HFFc6 (cell line): ENCODE measurements at regions not wholly inside any gene's neighbourhood (a gene's known extent, or its start where the extent isn't known, plus 50 kb on each side); places are given as distances from the start of the nearest gene placed in this dataset.

Source experiments
- DNase-seq: peaks from one replicate; pipeline ENCODE4 v3.0.0-alpha.2; 2018
- H3K27ac Mint-ChIP-seq: 2 replicates; pipeline ENCODE4 v1.8.0; 2020; ENCODE audit warnings: mild to moderate bottlenecking, mixed read lengths
- H3K27me3 Mint-ChIP-seq: 2 replicates; pipeline ENCODE4 v1.8.0; 2021; ENCODE audit warnings: mild to moderate bottlenecking, moderate library complexity, mixed read lengths; ENCODE audit not compliant: insufficient read depth
- H3K36me3 Mint-ChIP-seq: 2 replicates; pipeline ENCODE4 v1.8.0; 2021; ENCODE audit warnings: low read depth, mixed read lengths
- H3K4me1 Mint-ChIP-seq: 2 replicates; pipeline ENCODE4 v1.8.0; 2020; ENCODE audit warnings: low read depth, mixed read lengths
- H3K4me3 Mint-ChIP-seq: 2 replicates; pipeline ENCODE4 v1.8.0; 2020; ENCODE audit warnings: mild to moderate bottlenecking, moderate library complexity, mixed read lengths
- H3K9me3 Mint-ChIP-seq: 2 replicates; pipeline ENCODE4 v1.8.0; 2020; ENCODE audit warnings: mild to moderate bottlenecking, mixed read lengths
- CTCF ChIP-seq: fragments of 200-600 bp; sonication (generic); IDR thresholded peaks from 2 replicates; pipeline ENCODE4 v1.5.0; 2021; ENCODE audit warnings: antibody characterized with exemption, mild to moderate bottlenecking

GRCh38 chr2:184032983-184033382, 565.3 kb upstream of the ZNF804A start:
- Mint-ChIP-seq H3K27ac (no peak overlapping the region), H3K9me3 (peaks cover 7% of the 10 kb centered on the region), H3K4me1 (no peaks in the 10 kb centered on the region), H3K27me3 (no peaks in the 10 kb centered on the region), H3K4me3 (no peak overlapping the region), H3K36me3 (no peaks in the 10 kb centered on the region)
- DNase-seq = no peak
- TF ChIP-seq CTCF = no peak

- no peaks in the 10 kb centered on the region for H3K4me1 Mint-ChIP-seq
- H3K27ac Mint-ChIP-seq = no peak overlapping the region
- no peaks in the 10 kb centered on the region; the same call in 1 of the 2 replicates for H3K27me3 Mint-ChIP-seq
- DNase-seq = no peak
- H3K4me3 Mint-ChIP-seq = no peak overlapping the region
- peaks cover 17% of the 10 kb centered on the region for H3K9me3 Mint-ChIP-seq
- TF ChIP-seq CTCF = no peak
- H3K36me3 Mint-ChIP-seq = no peaks in the 10 kb centered on the region
Measured at GRCh38 chr2:184037273-184037672, 561.1 kb upstream of the ZNF804A start.

- Mint-ChIP-seq H3K4me1 (no peaks in the 10 kb centered on the region), H3K4me3 (no peak overlapping the region), H3K27ac (no peak overlapping the region), H3K27me3 (no peaks in the 10 kb centered on the region; the same call in 1 of the 2 replicates), H3K36me3 (no peaks in the 10 kb centered on the region), H3K9me3 (peaks cover 23% of the 10 kb centered on the region)
- TF ChIP-seq CTCF = no peak
- no peak for DNase-seq
Measured at GRCh38 chr2:184039493-184039892, 558.8 kb upstream of the ZNF804A start.

- no peak overlapping the region for H3K4me3 Mint-ChIP-seq
- peaks cover 27% of the 10 kb centered on the region for H3K9me3 Mint-ChIP-seq
- H3K27ac Mint-ChIP-seq = no peak overlapping the region
- DNase-seq = no peak
- no peak for TF ChIP-seq CTCF
- no peaks in the 10 kb centered on the region for H3K4me1 Mint-ChIP-seq
- H3K27me3 Mint-ChIP-seq = no peaks in the 10 kb centered on the region; the same call in 1 of the 2 replicates
- H3K36me3 Mint-ChIP-seq = no peaks in the 10 kb centered on the region
Measured at GRCh38 chr2:184040230-184040629, 558.1 kb upstream of the ZNF804A start.

GRCh38 chr2:184041077-184041476, 557.3 kb upstream of the ZNF804A start:
- no peak overlapping the region for H3K4me3 Mint-ChIP-seq
- H3K9me3 Mint-ChIP-seq = peaks cover 24% of the 10 kb centered on the region
- no peak for DNase-seq
- no peak for TF ChIP-seq CTCF
- no peaks in the 10 kb centered on the region for H3K36me3 Mint-ChIP-seq
- H3K27ac Mint-ChIP-seq = no peak overlapping the region
- H3K4me1 Mint-ChIP-seq = no peaks in the 10 kb centered on the region
- no peaks in the 10 kb centered on the region; the same call in 1 of the 2 replicates for H3K27me3 Mint-ChIP-seq

- Mint-ChIP-seq H3K9me3 (peaks cover 24% of the 10 kb centered on the region), H3K36me3 (no peaks in the 10 kb centered on the region), H3K4me1 (no peaks in the 10 kb centered on the region), H3K27me3 (no peaks in the 10 kb centered on the region; the same call in 1 of the 2 replicates), H3K4me3 (no peak overlapping the region), H3K27ac (no peak overlapping the region)
- DNase-seq = no peak
- TF ChIP-seq CTCF = no peak
Measured at GRCh38 chr2:184041777-184042176, 556.6 kb upstream of the ZNF804A start.
